Body of pancreas (tissue), 4 donors: ENCODE measurements at regions not wholly inside any gene's neighbourhood (a gene's known extent, or its start where the extent isn't known, plus 50 kb on each side); places are given as distances from the start of the nearest gene placed in this dataset.
"Not testable (repeated sequence)": the region's sequence is repeated elsewhere in the genome, so short reads cannot be mapped to it uniquely, and the experiment has no call there.

Source experiments
- ATAC-seq: fragments of 150-250 bp; one replicate; pipeline ENCODE4 v1.9.1; 2016
- DNase-seq, 4 donors: peaks; one replicate each; pipeline ENCODE4 v3.0.0-alpha.2; 2019
- H3K27ac ChIP-seq, 4 donors: fragments of 200-600 bp; sonication (generic); 1 replicate in 3 of 4; 2 replicates in 1 of 4; pipeline versions ENCODE4 v1.5.1 to v1.6.1; 2016 to 2019; ENCODE audit warnings: mild to moderate bottlenecking in 1 of 4, mixed read lengths in 1 of 4, moderate library complexity in 1 of 4
- H3K27me3 ChIP-seq, 2 donors: fragments of 200-600 bp; sonication (generic); one replicate each; pipeline ENCODE4 v1.6.0; 2016; ENCODE audit warnings: mild to moderate bottlenecking in 1 of 2
- H3K36me3 ChIP-seq, 2 donors: fragments of 200-600 bp; sonication (generic); replicated peaks in 1 of 2; 2 replicates each; pipeline ENCODE4 v1.5.1; 2016; ENCODE audit warnings: low read depth in 2 of 2; ENCODE audit not compliant: insufficient read depth in 1 of 2
- H3K4me1 ChIP-seq: fragments of 200-600 bp; sonication (generic); one replicate; pipeline ENCODE4 v1.6.0; 2016
- H3K4me3 ChIP-seq, 2 donors: fragments of 200-600 bp; sonication (generic); 1 replicate in 1 of 2; 2 replicates in 1 of 2; pipeline ENCODE4 v1.5.1; 2016 to 2019
- H3K9me3 ChIP-seq, 3 donors: fragments of 200-600 bp; sonication (generic); 1 replicate in 2 of 3; 2 replicates in 1 of 3; pipeline ENCODE4 v1.5.1; 2016
- CTCF ChIP-seq, 7 experiments: fragments of 450-650 bp in 4 of 7; fragments of 200-600 bp in 3 of 7; sonication (generic) in 3 of 7; IDR thresholded peaks; one replicate each; pipeline ENCODE4 v1.5.1; 2016 to 2019; ENCODE audit warnings: antibody characterized with exemption in 7 of 7
- POLR2A ChIP-seq, 3 donors: fragments of 450-650 bp; IDR thresholded peaks; one replicate each; pipeline ENCODE4 v1.6.1; 2016; ENCODE audit warnings: antibody characterized with exemption in 3 of 3, mild to moderate bottlenecking in 2 of 3
- WGBS, 2 donors: methylation state at CpG; one replicate each; pipeline ENCODE4 v1.1.5; 2017; 5-methylcytosine and 5-hydroxymethylcytosine counted together
- intact Hi-C: fragments of 100-400 bp; cut with DNase I; formaldehyde crosslinking; loops from one replicate; pipeline ENCODE4 v1.15.1; 2023

- peaks cover 51% of the 10 kb centered on the region for H3K4me1 ChIP-seq
- intact Hi-C loops, H3K27ac ChIP-seq, H3K9me3 ChIP-seq, H3K27me3 ChIP-seq, H3K4me3 ChIP-seq, H3K36me3 ChIP-seq: not testable (repeated sequence)
- DNase-seq (peak; percentile 37 to 57 (median 44)), ATAC-seq (peak; percentile 52)
- WGBS, 2 donors, result 81 to 85% methylated on average over 4 of the region's 4 CpGs
- TF ChIP-seq CTCF (IDR thresholded peaks at IDR 0.05), result peak in 6 of 7 experiments; percentile 8 to 70 (median 52)
Measured at GRCh38 chr6:113689620-113690019, 167.5 kb upstream of the MARCKS start.

- no peak for TF ChIP-seq CTCF (IDR thresholded peaks at IDR 0.05)
- TF ChIP-seq POLR2A (IDR thresholded peaks at IDR 0.05), result no peak
- Histone ChIP-seq H3K36me3 (no peaks in the 10 kb centered on the region), H3K4me3 (no peak overlapping the region), H3K9me3 (no peaks in the 10 kb centered on the region), H3K27ac (peak overlapping the region in 2 of 4 donors; percentile 14 to 46), H3K4me1 (peaks cover 50% of the 10 kb centered on the region), H3K27me3 (no peaks in the 10 kb centered on the region)
- peak; percentile 40 to 61 (median 51) for DNase-seq
- ATAC-seq, result peak; percentile 63
- intact Hi-C loops, result no loop called here
- 65 to 82% methylated on average over 5 of the region's 5 CpGs for WGBS, 2 donors
Measured at GRCh38 chr6:113690281-113691259, 166.6 kb upstream of the MARCKS start.

DNA sequence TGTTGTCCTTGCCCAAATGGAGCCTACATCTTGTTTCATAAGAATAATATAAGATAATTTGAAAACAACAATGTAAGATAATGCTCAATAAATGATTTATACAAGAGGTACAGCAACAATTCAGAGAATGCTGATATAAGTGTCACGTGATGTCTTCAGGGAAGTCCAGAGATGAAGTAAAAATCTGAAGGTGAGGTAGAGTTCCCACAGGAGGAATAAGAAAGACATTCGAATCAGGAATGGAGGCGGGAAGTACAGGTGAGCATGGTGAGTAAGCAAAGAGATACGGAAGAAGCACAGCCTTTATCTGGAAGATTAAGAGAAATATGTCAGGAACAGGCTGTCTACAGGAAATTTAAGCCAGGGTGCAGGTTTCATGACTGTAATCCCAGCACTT, 165.9 kb upstream of the MARCKS start:
- Histone ChIP-seq H3K4me3 (no peak overlapping the region), H3K36me3 (no peaks in the 10 kb centered on the region), H3K27ac (no peak overlapping the region), H3K9me3 (no peaks in the 10 kb centered on the region), H3K4me1 (peaks cover 43% of the 10 kb centered on the region), H3K27me3 (no peaks in the 10 kb centered on the region)
- WGBS, 2 donors, result 81 to 88% methylated on average over 4 of the region's 4 CpGs
- TF ChIP-seq POLR2A (IDR thresholded peaks at IDR 0.05) (no peak), CTCF (IDR thresholded peaks at IDR 0.05) (no peak)
- DNase-seq, result no peak
- no peak for ATAC-seq
- intact Hi-C loops, result no loop called here

DNA sequence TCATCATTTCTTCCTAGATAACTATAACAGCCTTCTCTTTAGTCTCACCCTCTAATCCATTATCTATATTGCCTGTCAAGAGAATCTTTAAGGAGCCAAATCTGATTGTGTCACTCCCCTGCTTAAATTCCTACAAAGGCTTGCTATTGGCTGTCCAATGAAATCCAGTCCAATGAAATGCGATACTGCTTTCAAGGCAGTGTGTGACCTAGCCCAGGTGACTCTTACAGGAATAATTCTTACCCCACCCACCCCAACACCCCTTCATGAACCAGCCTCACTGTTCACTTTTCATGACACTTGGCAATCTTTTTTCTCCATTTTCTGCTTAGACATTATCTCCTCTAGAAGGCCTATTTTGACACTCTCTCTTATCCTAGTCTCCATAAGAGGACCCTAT, 163.3 kb upstream of the MARCKS start:
- peak overlapping the region; percentile 52 to 82 (median 64) for H3K27ac ChIP-seq
- no peak overlapping the region for H3K4me3 ChIP-seq
- no peaks in the 10 kb centered on the region for H3K9me3 ChIP-seq
- TF ChIP-seq CTCF (IDR thresholded peaks at IDR 0.05) (no peak), POLR2A (IDR thresholded peaks at IDR 0.05) (no peak)
- no peaks in the 10 kb centered on the region for H3K27me3 ChIP-seq
- peaks cover 47% of the 10 kb centered on the region for H3K4me1 ChIP-seq
- 17 to 57% methylated on average over 1 of the region's 1 CpG for WGBS, 2 donors
- ATAC-seq (peak; percentile 62), DNase-seq (peak in 2 of 4 donors; percentile 24 to 29)
- intact Hi-C loops, result no loop called here
- H3K36me3 ChIP-seq, result no peaks in the 10 kb centered on the region
